Mesendoderm (in vitro differentiated cells): ENCODE measurements at regions not wholly inside any gene's neighbourhood (a gene's known extent, or its start where the extent isn't known, plus 50 kb on each side); places are given as distances from the start of the nearest gene placed in this dataset.

ENCODE experiments used
- DNase-seq: peaks from one replicate; pipeline ENCODE4 v3.0.0; 2013
- H2AK5ac ChIP-seq: 2 replicates; pipeline ENCODE4 v1.6.1; 2013; ENCODE audit warnings: low read length, inconsistent platforms
- H2BK120ac ChIP-seq: 2 replicates; pipeline ENCODE4 v1.6.1; 2013; ENCODE audit warnings: low read depth, mild to moderate bottlenecking, low read length, moderate library complexity, mixed read lengths
- H2BK15ac ChIP-seq: replicated peaks from 2 replicates; pipeline ENCODE4 v1.6.1; 2013; ENCODE audit warnings: low read depth, mild to moderate bottlenecking, moderate library complexity
- H2BK5ac ChIP-seq: 2 replicates; pipeline ENCODE4 v1.6.1; 2013; ENCODE audit warnings: low read length, inconsistent platforms
- H3K18ac ChIP-seq: 2 replicates; pipeline ENCODE4 v1.6.1; 2013; ENCODE audit warnings: mild to moderate bottlenecking, low read length, mixed read lengths
- H3K23ac ChIP-seq: one replicate; pipeline ENCODE4 v1.6.1; 2013; ENCODE audit warnings: low read length
- H3K27ac ChIP-seq: 2 replicates; pipeline ENCODE4 v1.5.1; 2013; ENCODE audit warnings: low read depth, mild to moderate bottlenecking, inconsistent platforms, low read length, moderate library complexity
- H3K27me3 ChIP-seq: 2 replicates; pipeline ENCODE4 v1.6.1; 2013; ENCODE audit warnings: low read length, control low read depth, mild to moderate bottlenecking, inconsistent platforms; ENCODE audit not compliant: insufficient read depth, poor library complexity
- H3K36me3 ChIP-seq: 2 replicates; pipeline ENCODE4 v1.6.1; 2013; ENCODE audit warnings: low read length, inconsistent platforms; ENCODE audit not compliant: control insufficient read depth, insufficient read depth
- H3K4ac ChIP-seq: one replicate; pipeline ENCODE4 v1.6.1; 2013; ENCODE audit warnings: low read depth, mild to moderate bottlenecking, low read length, moderate library complexity
- H3K4me1 ChIP-seq: 2 replicates; pipeline ENCODE4 v1.6.1; 2013; ENCODE audit warnings: low read depth, low read length, inconsistent platforms; ENCODE audit not compliant: control insufficient read depth
- H3K4me2 ChIP-seq: 2 replicates; pipeline ENCODE4 v1.6.1; 2013; ENCODE audit warnings: low read length
- H3K4me3 ChIP-seq: 2 replicates; pipeline ENCODE4 v1.5.1; 2013; ENCODE audit warnings: mild to moderate bottlenecking, low read length
- H3K56ac ChIP-seq: one replicate; pipeline ENCODE4 v1.6.1; 2013; ENCODE audit warnings: low read length
- H3K79me1 ChIP-seq: 2 replicates; pipeline ENCODE4 v1.6.1; 2013; ENCODE audit warnings: low read length, inconsistent platforms
- H3K79me2 ChIP-seq: 2 replicates; pipeline ENCODE4 v1.6.1; 2013; ENCODE audit warnings: mild to moderate bottlenecking, low read length; ENCODE audit not compliant: control insufficient read depth, insufficient read depth
- H3K9ac ChIP-seq: 2 replicates; pipeline ENCODE4 v1.6.1; 2013; ENCODE audit warnings: low read length, inconsistent platforms
- H4K5ac ChIP-seq: one replicate; pipeline ENCODE4 v1.6.1; 2013; ENCODE audit warnings: low read length
- H4K8ac ChIP-seq: one replicate; pipeline ENCODE4 v1.6.1; 2013; ENCODE audit warnings: low read depth, mild to moderate bottlenecking, control low read depth, low read length, moderate library complexity
- WGBS: extraction: QIAGEN DNeasy Blood & Tissue Kit; methylation state at CpG from one replicate; pipeline ENCODE4 v1.1.7; 2013; ENCODE audit warnings: low lambda C conversion rate, missing lambda C conversion rate; ENCODE audit not compliant: insufficient coverage; ENCODE audit errors: extremely low coverage; 5-methylcytosine and 5-hydroxymethylcytosine counted together

GRCh38 chr5:163995206-163995605 is 489.8 kb downstream of the MAT2B start:
- Histone ChIP-seq H2AK5ac (no peak overlapping the region), H3K4me1 (no peaks in the 10 kb centered on the region), H3K18ac (no peak overlapping the region), H2BK5ac (no peak overlapping the region), H3K4me2 (no peak overlapping the region), H2BK15ac (no peak overlapping the region), H3K79me2 (no peaks in the 10 kb centered on the region), H3K79me1 (no peaks in the 10 kb centered on the region), H3K56ac (no peak overlapping the region), H3K9ac (no peak overlapping the region), H3K4ac (no peak overlapping the region), H3K23ac (no peak overlapping the region), H2BK120ac (no peak overlapping the region), H3K27me3 (no peaks in the 10 kb centered on the region), H4K8ac (no peak overlapping the region), H3K36me3 (no peaks in the 10 kb centered on the region), H4K5ac (no peak overlapping the region), H3K27ac (no peak overlapping the region), H3K4me3 (no peak overlapping the region)
- no CpG with 5 or more reads among the region's 4 CpGs for WGBS
- no peak for DNase-seq

GRCh38 chr5:163997965-163998364 is 492.5 kb downstream of the MAT2B start:
- H3K4ac ChIP-seq, result no peak overlapping the region
- no peaks in the 10 kb centered on the region for H3K27me3 ChIP-seq
- no peak overlapping the region for H2BK5ac ChIP-seq
- H3K4me2 ChIP-seq, result no peak overlapping the region
- no peak overlapping the region for H3K18ac ChIP-seq
- no peak overlapping the region for H3K9ac ChIP-seq
- H3K27ac ChIP-seq, result no peak overlapping the region
- H4K5ac ChIP-seq, result no peak overlapping the region
- no peaks in the 10 kb centered on the region for H3K36me3 ChIP-seq
- no peak overlapping the region for H3K4me3 ChIP-seq
- H3K79me2 ChIP-seq, result no peaks in the 10 kb centered on the region
- H2BK15ac ChIP-seq, result no peak overlapping the region
- H3K4me1 ChIP-seq, result no peaks in the 10 kb centered on the region
- no peak overlapping the region for H4K8ac ChIP-seq
- H2AK5ac ChIP-seq, result no peak overlapping the region
- H3K56ac ChIP-seq, result no peak overlapping the region
- no peak overlapping the region for H3K23ac ChIP-seq
- no peak for DNase-seq
- H3K79me1 ChIP-seq, result no peaks in the 10 kb centered on the region
- H2BK120ac ChIP-seq, result no peak overlapping the region

- Histone ChIP-seq H3K4me2 (no peak overlapping the region), H3K36me3 (no peaks in the 10 kb centered on the region), H3K4ac (no peak overlapping the region), H3K23ac (no peak overlapping the region), H3K4me1 (no peaks in the 10 kb centered on the region), H3K27ac (no peak overlapping the region), H3K18ac (no peak overlapping the region), H4K8ac (no peak overlapping the region), H2BK5ac (no peak overlapping the region), H2AK5ac (no peak overlapping the region), H3K79me1 (no peaks in the 10 kb centered on the region), H4K5ac (no peak overlapping the region), H3K79me2 (no peaks in the 10 kb centered on the region), H3K9ac (no peak overlapping the region), H3K4me3 (no peak overlapping the region), H3K27me3 (no peaks in the 10 kb centered on the region), H3K56ac (no peak overlapping the region), H2BK120ac (no peak overlapping the region), H2BK15ac (no peak overlapping the region)
- no peak for DNase-seq
- WGBS, result no CpG with 5 or more reads among the region's 3 CpGs
Measured at GRCh38 chr5:164000241-164000640, 494.8 kb downstream of the MAT2B start.

- Histone ChIP-seq H2BK15ac (no peak overlapping the region), H3K27me3 (no peaks in the 10 kb centered on the region), H3K79me2 (no peaks in the 10 kb centered on the region), H3K9ac (no peak overlapping the region), H3K79me1 (no peaks in the 10 kb centered on the region), H3K4me2 (no peak overlapping the region), H2AK5ac (no peak overlapping the region), H3K18ac (no peak overlapping the region), H3K36me3 (no peaks in the 10 kb centered on the region), H3K4ac (no peak overlapping the region), H3K27ac (no peak overlapping the region), H3K4me1 (no peaks in the 10 kb centered on the region), H3K56ac (no peak overlapping the region), H3K23ac (no peak overlapping the region), H4K8ac (no peak overlapping the region), H2BK120ac (no peak overlapping the region), H4K5ac (no peak overlapping the region), H2BK5ac (no peak overlapping the region), H3K4me3 (no peak overlapping the region)
- no CpG with 5 or more reads among the region's 3 CpGs for WGBS
- no peak for DNase-seq
Measured at GRCh38 chr5:164000819-164001218, 495.4 kb downstream of the MAT2B start.

GRCh38 chr5:164002214-164002613 is 496.8 kb downstream of the MAT2B start:
- no peaks in the 10 kb centered on the region for H3K36me3 ChIP-seq
- no peak overlapping the region for H2BK15ac ChIP-seq
- no peak overlapping the region for H3K9ac ChIP-seq
- no peak overlapping the region for H3K4me3 ChIP-seq
- H2BK120ac ChIP-seq, result no peak overlapping the region
- H3K23ac ChIP-seq, result no peak overlapping the region
- no peak overlapping the region for H3K56ac ChIP-seq
- no peaks in the 10 kb centered on the region for H3K79me2 ChIP-seq
- 100% methylated on average over 1 of the region's 3 CpGs for WGBS
- no peak overlapping the region for H3K4me2 ChIP-seq
- no peak overlapping the region for H3K4ac ChIP-seq
- H4K5ac ChIP-seq, result no peak overlapping the region
- H3K79me1 ChIP-seq, result no peaks in the 10 kb centered on the region
- no peaks in the 10 kb centered on the region for H3K27me3 ChIP-seq
- H3K27ac ChIP-seq, result no peak overlapping the region
- H2BK5ac ChIP-seq, result no peak overlapping the region
- no peaks in the 10 kb centered on the region for H3K4me1 ChIP-seq
- no peak overlapping the region for H4K8ac ChIP-seq
- no peak overlapping the region for H2AK5ac ChIP-seq
- no peak for DNase-seq
- H3K18ac ChIP-seq, result no peak overlapping the region

GRCh38 chr5:164002628-164003027 is 497.2 kb downstream of the MAT2B start:
- no peak overlapping the region for H3K4me2 ChIP-seq
- no peaks in the 10 kb centered on the region for H3K36me3 ChIP-seq
- H4K5ac ChIP-seq, result no peak overlapping the region
- no peaks in the 10 kb centered on the region for H3K79me1 ChIP-seq
- H2BK5ac ChIP-seq, result no peak overlapping the region
- no peak overlapping the region for H3K23ac ChIP-seq
- DNase-seq, result no peak
- H3K4me3 ChIP-seq, result no peak overlapping the region
- H2AK5ac ChIP-seq, result no peak overlapping the region
- H3K27me3 ChIP-seq, result no peaks in the 10 kb centered on the region
- no peak overlapping the region for H3K4ac ChIP-seq
- H3K18ac ChIP-seq, result no peak overlapping the region
- H3K79me2 ChIP-seq, result no peaks in the 10 kb centered on the region
- no peak overlapping the region for H3K56ac ChIP-seq
- no peak overlapping the region for H4K8ac ChIP-seq
- H3K9ac ChIP-seq, result no peak overlapping the region
- no peaks in the 10 kb centered on the region for H3K4me1 ChIP-seq
- H2BK15ac ChIP-seq, result no peak overlapping the region
- H3K27ac ChIP-seq, result no peak overlapping the region
- WGBS, result no CpG with 5 or more reads among the region's 3 CpGs
- H2BK120ac ChIP-seq, result no peak overlapping the region
